ENCODE measurements at regions not wholly inside any gene's neighbourhood (a gene's known extent, or its start where the extent isn't known, plus 50 kb on each side); places are given as distances from the start of the nearest gene placed in this dataset.
A peak's percentile ranks its signal among the peaks of the same experiment; 100 is the strongest.

DNA sequence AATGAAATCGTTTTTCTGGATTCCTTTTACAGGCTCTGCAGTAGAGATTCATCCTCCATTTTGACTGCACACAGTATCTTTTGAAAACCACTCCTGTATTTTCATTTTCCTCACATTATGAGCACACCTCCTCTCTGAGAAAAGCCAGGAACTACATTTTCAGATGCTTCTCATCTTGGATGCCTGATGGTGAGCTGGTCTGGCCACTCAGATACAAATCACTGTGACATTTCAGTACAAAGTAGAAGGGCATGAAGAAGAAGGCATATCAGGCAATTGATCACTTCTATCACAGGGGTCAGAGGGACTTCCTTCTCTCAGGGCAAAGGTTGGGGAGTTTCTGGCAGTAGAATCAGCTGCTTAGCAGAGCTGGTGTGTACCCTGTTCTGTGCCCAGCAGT lies 192.0 kb upstream of the POM121L12 start:
- WGBS (ENCODE audit: insufficient coverage): 50% methylated on average over 1 of the region's 1 CpG
- H3K4me3 ChIP-seq (ENCODE audit: low read depth, low read length): no peak overlapping the region
- H3K27me3 ChIP-seq (ENCODE audit: control insufficient read depth, insufficient read depth, low read length): no peaks in the 10 kb centered on the region
- H3K27ac ChIP-seq (ENCODE audit: low read depth, low read length): no peak overlapping the region
- no peaks in the 10 kb centered on the region for H3K4me1 ChIP-seq (ENCODE audit: control insufficient read depth, insufficient read depth, low read length)
- DNase-seq (ENCODE audit: low read depth in 4 of 6, low spot score in 6 of 6): no peak
- H3K36me3 ChIP-seq (ENCODE audit: control insufficient read depth, insufficient read depth, low read length): no peaks in the 10 kb centered on the region
- H3K9me3 ChIP-seq (ENCODE audit: control insufficient read depth, insufficient read depth, low read length): no peaks in the 10 kb centered on the region

DNA sequence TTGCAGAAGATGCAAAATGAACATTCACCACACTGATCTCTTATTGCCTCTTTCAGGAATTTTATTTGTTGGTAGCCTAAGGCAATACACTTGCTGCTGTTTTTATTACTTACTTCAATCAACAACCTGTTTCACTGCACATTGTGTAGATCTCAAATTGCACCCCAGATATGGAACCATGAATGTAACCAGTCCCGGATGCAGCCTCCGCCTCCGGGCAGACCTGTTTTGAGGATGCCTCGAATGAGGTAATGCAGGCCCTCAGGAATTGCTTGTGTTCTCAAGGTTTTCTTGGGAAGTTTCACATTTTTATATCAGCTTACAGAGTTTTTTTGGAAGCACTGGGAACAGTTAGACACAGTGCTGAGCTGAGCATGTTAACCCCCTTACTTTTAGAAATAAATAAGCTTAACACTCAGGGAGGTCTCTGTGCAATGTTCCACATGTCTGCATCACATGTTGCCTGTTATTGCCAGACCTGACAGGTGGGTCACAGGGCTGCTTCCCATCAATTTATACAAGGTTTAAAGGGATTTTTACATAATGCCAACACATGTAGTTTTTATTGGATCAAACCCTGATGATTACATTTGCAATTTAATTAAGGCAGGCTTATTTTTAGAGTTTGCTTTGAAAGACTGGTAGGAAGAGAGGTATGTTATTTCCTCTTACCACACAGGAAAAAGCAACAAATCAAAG lies 193.1 kb upstream of the POM121L12 start:
- H3K9me3 ChIP-seq (ENCODE audit: control insufficient read depth, insufficient read depth, low read length): no peaks in the 10 kb centered on the region
- H3K27me3 ChIP-seq (ENCODE audit: control insufficient read depth, insufficient read depth, low read length): no peaks in the 10 kb centered on the region
- DNase-seq (ENCODE audit: low read depth in 4 of 6, low spot score in 6 of 6): peak in 2 of 6 donors; percentile 65 to 78
- H3K36me3 ChIP-seq (ENCODE audit: control insufficient read depth, insufficient read depth, low read length): no peaks in the 10 kb centered on the region
- no CpG with 5 or more reads among the region's 4 CpGs for WGBS (ENCODE audit: insufficient coverage)
- no peaks in the 10 kb centered on the region for H3K4me1 ChIP-seq (ENCODE audit: control insufficient read depth, insufficient read depth, low read length)
- no peak overlapping the region for H3K4me3 ChIP-seq (ENCODE audit: low read depth, low read length)
- no peak overlapping the region for H3K27ac ChIP-seq (ENCODE audit: low read depth, low read length)

DNA sequence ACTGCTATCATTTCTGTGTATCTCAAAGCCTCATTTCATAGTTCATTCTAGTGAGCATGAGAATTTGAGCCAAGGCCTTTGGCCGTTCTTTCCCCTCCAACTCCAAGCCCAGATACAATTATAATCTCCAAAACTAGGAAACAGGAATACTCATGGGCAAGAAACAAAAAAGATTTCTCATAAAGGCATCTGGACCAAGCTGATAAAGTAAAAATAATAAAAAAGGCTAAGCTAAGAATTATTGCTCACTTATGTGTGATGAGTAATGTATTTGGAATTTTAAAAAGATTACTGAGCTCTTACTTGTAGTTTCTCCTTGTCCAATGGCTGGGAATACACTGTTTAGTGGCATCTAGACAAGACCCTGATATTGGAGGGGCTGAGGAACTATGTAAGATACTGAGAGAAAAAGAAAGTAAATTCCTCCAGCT lies 196.4 kb upstream of the POM121L12 start:
- Histone ChIP-seq H3K9me3 (ENCODE audit: control insufficient read depth, insufficient read depth, low read length) (no peaks in the 10 kb centered on the region), H3K27ac (ENCODE audit: low read depth, low read length) (no peak overlapping the region), H3K4me3 (ENCODE audit: low read depth, low read length) (no peak overlapping the region), H3K4me1 (ENCODE audit: control insufficient read depth, insufficient read depth, low read length) (no peaks in the 10 kb centered on the region), H3K27me3 (ENCODE audit: control insufficient read depth, insufficient read depth, low read length) (no peaks in the 10 kb centered on the region), H3K36me3 (ENCODE audit: control insufficient read depth, insufficient read depth, low read length) (no peaks in the 10 kb centered on the region)
- no peak for DNase-seq (ENCODE audit: low read depth in 4 of 6, low spot score in 6 of 6)
- no CpG with 5 or more reads among the region's 1 CpG for WGBS (ENCODE audit: insufficient coverage)

DNA sequence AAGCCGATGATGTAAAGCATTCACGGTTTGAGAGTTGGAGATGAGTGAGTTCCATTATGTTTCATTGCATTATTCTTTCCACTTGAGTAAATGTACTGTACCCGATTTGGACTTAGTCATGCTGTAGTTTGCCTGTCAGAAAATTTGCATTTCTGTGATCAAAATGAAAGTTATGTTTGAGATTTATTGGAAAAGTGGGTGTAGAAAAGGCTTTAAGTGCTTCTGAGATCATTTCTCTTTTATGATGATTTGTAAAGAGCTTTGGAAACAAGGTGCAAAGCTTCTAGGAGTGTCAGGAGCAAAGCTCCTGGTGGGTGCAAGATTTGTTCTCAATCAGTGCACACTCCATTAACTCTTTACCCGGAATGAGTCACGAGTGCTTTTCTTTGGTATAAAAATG lies 204.1 kb upstream of the POM121L12 start:
- DNase-seq (ENCODE audit: low read depth in 4 of 6, low spot score in 6 of 6): peak in 2 of 6 donors; percentile 16 to 54
- H3K4me1 ChIP-seq (ENCODE audit: control insufficient read depth, insufficient read depth, low read length): no peaks in the 10 kb centered on the region
- H3K27me3 ChIP-seq (ENCODE audit: control insufficient read depth, insufficient read depth, low read length): no peaks in the 10 kb centered on the region
- no CpG with 5 or more reads among the region's 5 CpGs for WGBS (ENCODE audit: insufficient coverage)
- H3K36me3 ChIP-seq (ENCODE audit: control insufficient read depth, insufficient read depth, low read length): no peaks in the 10 kb centered on the region
- no peaks in the 10 kb centered on the region for H3K9me3 ChIP-seq (ENCODE audit: control insufficient read depth, insufficient read depth, low read length)
- H3K27ac ChIP-seq (ENCODE audit: low read depth, low read length): no peak overlapping the region
- H3K4me3 ChIP-seq (ENCODE audit: low read depth, low read length): no peak overlapping the region

DNA sequence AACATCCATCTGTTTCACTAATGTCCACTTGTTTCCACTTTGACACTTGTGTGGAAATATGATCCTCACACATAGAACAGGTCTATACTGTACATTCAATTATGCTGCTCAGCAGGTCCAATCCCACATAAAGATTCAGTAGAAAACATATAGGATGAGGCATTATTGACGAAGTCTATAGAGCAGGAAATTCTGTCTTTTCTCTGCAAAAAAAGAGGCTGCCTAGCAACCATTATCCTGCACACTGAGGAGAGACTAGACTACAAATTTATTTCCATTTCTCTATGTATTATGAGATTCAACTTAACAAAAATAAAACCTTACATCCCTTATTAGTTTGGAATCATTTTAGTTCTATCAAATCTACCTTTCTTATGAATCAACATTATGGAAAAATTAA lies 204.6 kb upstream of the POM121L12 start:
- no peaks in the 10 kb centered on the region for H3K27me3 ChIP-seq (ENCODE audit: control insufficient read depth, insufficient read depth, low read length)
- DNase-seq (ENCODE audit: low read depth in 4 of 6, low spot score in 6 of 6): peak in 2 of 6 donors; percentile 13 to 70
- no peak overlapping the region for H3K27ac ChIP-seq (ENCODE audit: low read depth, low read length)
- WGBS (ENCODE audit: insufficient coverage): no CpG with 5 or more reads among the region's 1 CpG
- no peaks in the 10 kb centered on the region for H3K36me3 ChIP-seq (ENCODE audit: control insufficient read depth, insufficient read depth, low read length)
- H3K4me3 ChIP-seq (ENCODE audit: low read depth, low read length): no peak overlapping the region
- H3K4me1 ChIP-seq (ENCODE audit: control insufficient read depth, insufficient read depth, low read length): no peaks in the 10 kb centered on the region
- H3K9me3 ChIP-seq (ENCODE audit: control insufficient read depth, insufficient read depth, low read length): no peaks in the 10 kb centered on the region

DNA sequence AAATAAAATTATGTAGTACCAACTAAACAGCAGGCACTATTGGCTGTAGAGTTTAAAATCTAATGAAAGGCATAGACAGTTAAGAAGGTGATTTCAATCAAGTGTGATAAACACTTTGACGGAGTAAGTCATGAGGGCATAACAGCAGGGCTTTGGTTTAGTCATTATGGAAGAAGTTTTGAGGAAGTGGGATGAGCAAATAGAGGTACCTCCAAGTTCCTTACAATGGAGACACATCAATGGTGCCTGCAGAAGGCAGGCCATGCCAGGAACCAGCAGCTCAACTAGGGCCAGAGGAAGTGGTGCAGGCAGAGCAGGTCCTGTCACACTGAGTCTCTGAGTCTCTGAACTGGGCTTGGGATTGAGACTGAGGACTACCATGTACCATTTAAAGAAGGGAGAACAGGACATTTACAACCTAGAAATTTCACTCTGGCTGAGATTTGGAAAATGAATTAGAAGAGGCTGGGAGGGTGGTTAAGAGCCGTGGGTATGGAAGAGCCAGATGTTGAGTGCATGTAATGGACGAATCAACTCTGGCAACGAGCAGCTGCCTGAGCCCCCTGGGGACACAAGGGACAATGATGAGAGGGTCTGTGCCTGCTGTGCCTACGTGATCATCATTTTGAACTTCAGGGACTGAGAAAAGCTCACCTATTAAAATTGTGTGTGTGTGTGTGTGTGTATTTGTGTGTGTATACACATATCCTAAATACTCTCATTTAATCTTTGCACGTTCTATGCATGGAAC lies 208.7 kb upstream of the POM121L12 start:
- 88% methylated on average over 4 of the region's 6 CpGs for WGBS (ENCODE audit: insufficient coverage)
- no peaks in the 10 kb centered on the region for H3K36me3 ChIP-seq (ENCODE audit: control insufficient read depth, insufficient read depth, low read length)
- H3K4me3 ChIP-seq (ENCODE audit: low read depth, low read length): no peak overlapping the region
- no peaks in the 10 kb centered on the region for H3K27me3 ChIP-seq (ENCODE audit: control insufficient read depth, insufficient read depth, low read length)
- DNase-seq (ENCODE audit: low read depth in 4 of 6, low spot score in 6 of 6): no peak
- H3K4me1 ChIP-seq (ENCODE audit: control insufficient read depth, insufficient read depth, low read length): no peaks in the 10 kb centered on the region
- no peak overlapping the region for H3K27ac ChIP-seq (ENCODE audit: low read depth, low read length)
- H3K9me3 ChIP-seq (ENCODE audit: control insufficient read depth, insufficient read depth, low read length): peaks cover 2% of the 10 kb centered on the region

DNA sequence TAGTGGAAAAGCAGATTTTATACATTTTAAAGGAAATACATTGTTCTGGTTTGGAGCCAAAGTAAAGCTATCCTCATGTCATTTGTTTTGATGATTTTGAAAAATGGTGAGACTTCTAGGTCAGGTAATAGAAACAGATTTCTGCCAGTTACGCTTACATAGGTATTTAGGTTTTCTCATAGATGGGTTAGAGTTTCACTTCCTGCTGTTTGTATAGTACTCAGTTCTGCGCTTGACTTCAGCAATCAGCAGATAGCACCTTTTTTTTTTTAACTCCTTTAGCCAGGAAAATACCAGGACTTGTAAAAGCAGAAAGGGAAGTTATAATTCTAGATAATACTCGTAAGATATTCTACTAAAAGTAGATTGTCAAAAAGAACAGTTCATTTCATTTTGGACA lies 209.8 kb upstream of the POM121L12 start:
- no peak for DNase-seq (ENCODE audit: low read depth in 4 of 6, low spot score in 6 of 6)
- no peaks in the 10 kb centered on the region for H3K4me1 ChIP-seq (ENCODE audit: control insufficient read depth, insufficient read depth, low read length)
- no peaks in the 10 kb centered on the region for H3K36me3 ChIP-seq (ENCODE audit: control insufficient read depth, insufficient read depth, low read length)
- WGBS (ENCODE audit: insufficient coverage): no CpG with 5 or more reads among the region's 3 CpGs
- H3K27ac ChIP-seq (ENCODE audit: low read depth, low read length): no peak overlapping the region
- no peak overlapping the region for H3K4me3 ChIP-seq (ENCODE audit: low read depth, low read length)
- peaks cover 6% of the 10 kb centered on the region for H3K9me3 ChIP-seq (ENCODE audit: control insufficient read depth, insufficient read depth, low read length)
- no peaks in the 10 kb centered on the region for H3K27me3 ChIP-seq (ENCODE audit: control insufficient read depth, insufficient read depth, low read length)

DNA sequence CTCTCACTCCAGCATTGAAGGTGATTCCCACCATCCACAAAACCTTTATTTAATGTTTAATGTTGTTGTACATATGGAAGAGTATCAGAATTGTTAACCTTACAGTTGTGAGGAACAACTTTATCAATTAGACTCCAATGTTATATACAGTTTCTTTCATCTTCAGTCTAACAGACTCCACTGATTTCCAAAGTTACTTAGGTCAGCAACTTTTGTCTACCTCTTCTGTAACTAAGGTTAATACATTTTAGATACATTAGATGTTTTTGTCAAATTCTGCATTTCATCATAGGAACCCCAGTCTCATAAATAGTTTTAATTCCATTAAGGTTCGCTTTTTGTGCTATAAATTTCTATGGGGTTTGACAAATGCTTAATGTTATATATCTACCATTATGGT lies 223.9 kb upstream of the POM121L12 start:
- no peak for DNase-seq (ENCODE audit: low read depth in 4 of 6, low spot score in 6 of 6)
- H3K4me3 ChIP-seq (ENCODE audit: low read depth, low read length): no peak overlapping the region
- H3K4me1 ChIP-seq (ENCODE audit: control insufficient read depth, insufficient read depth, low read length): no peaks in the 10 kb centered on the region
- H3K27ac ChIP-seq (ENCODE audit: low read depth, low read length): no peak overlapping the region
- no CpG with 5 or more reads among the region's 1 CpG for WGBS (ENCODE audit: insufficient coverage)
- H3K9me3 ChIP-seq (ENCODE audit: control insufficient read depth, insufficient read depth, low read length): no peaks in the 10 kb centered on the region
- H3K36me3 ChIP-seq (ENCODE audit: control insufficient read depth, insufficient read depth, low read length): no peaks in the 10 kb centered on the region
- no peaks in the 10 kb centered on the region for H3K27me3 ChIP-seq (ENCODE audit: control insufficient read depth, insufficient read depth, low read length)

DNA sequence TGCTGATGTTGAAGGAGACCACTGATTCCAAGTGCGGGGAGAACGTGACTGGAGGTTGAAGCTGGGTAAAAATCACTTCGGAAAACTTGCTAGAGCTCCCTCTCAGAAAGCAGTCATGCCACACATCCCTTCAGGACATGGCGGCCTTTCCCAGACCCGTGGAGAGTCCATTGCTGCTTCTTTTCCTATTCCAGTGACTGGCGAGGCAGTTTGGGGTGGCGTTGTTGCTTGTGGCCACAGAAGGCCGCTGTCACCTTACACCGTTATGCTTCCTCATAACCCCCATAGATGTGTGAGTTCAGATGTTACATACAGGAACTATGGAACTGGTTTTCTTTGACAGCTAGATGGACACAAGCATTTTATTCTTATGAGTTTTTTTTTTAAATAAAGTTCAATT lies 235.6 kb upstream of the POM121L12 start:
- H3K27ac ChIP-seq (ENCODE audit: low read depth, low read length): no peak overlapping the region
- WGBS (ENCODE audit: insufficient coverage): 95% methylated on average over 3 of the region's 9 CpGs
- no peak for DNase-seq (ENCODE audit: low read depth in 4 of 6, low spot score in 6 of 6)
- H3K27me3 ChIP-seq (ENCODE audit: control insufficient read depth, insufficient read depth, low read length): no peaks in the 10 kb centered on the region
- no peak overlapping the region for H3K4me3 ChIP-seq (ENCODE audit: low read depth, low read length)
- no peaks in the 10 kb centered on the region for H3K9me3 ChIP-seq (ENCODE audit: control insufficient read depth, insufficient read depth, low read length)
- no peaks in the 10 kb centered on the region for H3K36me3 ChIP-seq (ENCODE audit: control insufficient read depth, insufficient read depth, low read length)
- H3K4me1 ChIP-seq (ENCODE audit: control insufficient read depth, insufficient read depth, low read length): no peaks in the 10 kb centered on the region

DNA sequence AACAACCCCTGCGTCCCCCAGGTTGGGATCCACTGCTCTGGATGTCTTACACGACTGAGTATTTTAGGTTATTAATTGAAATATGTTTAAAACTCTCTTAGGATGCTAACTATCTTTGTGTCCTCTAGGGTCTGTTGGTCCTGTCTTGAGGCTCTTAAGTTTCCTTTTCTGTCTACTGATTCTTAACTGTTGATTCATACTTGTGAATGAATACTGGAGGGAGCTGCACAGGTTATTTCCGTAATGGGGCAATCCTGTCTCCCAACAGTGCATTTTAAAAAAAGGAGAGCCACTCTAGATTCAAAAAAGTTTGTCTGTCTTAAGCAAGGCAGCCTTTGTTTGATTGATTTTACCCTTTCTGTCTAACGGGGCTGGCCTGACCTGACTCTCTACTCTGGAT lies 237.6 kb upstream of the POM121L12 start:
- no peaks in the 10 kb centered on the region for H3K4me1 ChIP-seq (ENCODE audit: control insufficient read depth, insufficient read depth, low read length)
- WGBS (ENCODE audit: insufficient coverage): 62% methylated on average over 2 of the region's 4 CpGs
- H3K4me3 ChIP-seq (ENCODE audit: low read depth, low read length): no peak overlapping the region

More for the DNA sequence above, 237.6 kb upstream of the POM121L12 start:
- Histone ChIP-seq H3K9me3 (ENCODE audit: control insufficient read depth, insufficient read depth, low read length) (no peaks in the 10 kb centered on the region), H3K36me3 (ENCODE audit: control insufficient read depth, insufficient read depth, low read length) (no peaks in the 10 kb centered on the region), H3K27ac (ENCODE audit: low read depth, low read length) (no peak overlapping the region), H3K27me3 (ENCODE audit: control insufficient read depth, insufficient read depth, low read length) (no peaks in the 10 kb centered on the region)
- DNase-seq (ENCODE audit: low read depth in 4 of 6, low spot score in 6 of 6): no peak

Measured in spinal cord (tissue), 9 donors.